GM23338 (cell line): ENCODE measurements at regions not wholly inside any gene's neighbourhood (a gene's known extent, or its start where the extent isn't known, plus 50 kb on each side); places are given as distances from the start of the nearest gene placed in this dataset.

Source experiments
- ATAC-seq: fragments of 200-7000 bp; cut with Tn5 transposase; 3 replicates; pipeline ENCODE4 v1.9.1; 2020
- DNase-seq: peaks from one replicate; pipeline ENCODE4 v3.0.0-alpha.2; 2015; ENCODE audit warnings: low spot score
- H2AFZ ChIP-seq: fragments of 200-600 bp; sonication (generic); 2 replicates; pipeline ENCODE4 v1.8.0; 2016; ENCODE audit warnings: antibody characterized with exemption, mild to moderate bottlenecking, moderate library complexity
- H3F3A ChIP-seq: fragments of 200-600 bp; sonication (generic); replicated peaks from 2 replicates; pipeline ENCODE4 v1.8.0; 2017; ENCODE audit warnings: antibody characterized with exemption, mixed run types, low read depth
- H3K27ac ChIP-seq: fragments of 200-600 bp; sonication (generic); 2 replicates; pipeline ENCODE4 v1.6.1; 2016; ENCODE audit warnings: low read depth
- H3K27me3 ChIP-seq: fragments of 200-600 bp; sonication (generic); 2 replicates; pipeline ENCODE4 v1.8.0; 2016; ENCODE audit warnings: mild to moderate bottlenecking, mixed run types, moderate library complexity; ENCODE audit not compliant: insufficient read depth
- H3K36me3 ChIP-seq: fragments of 200-600 bp; sonication (generic); 2 replicates; pipeline ENCODE4 v1.8.0; 2016; ENCODE audit warnings: mild to moderate bottlenecking; ENCODE audit not compliant: insufficient read depth
- H3K4me1 ChIP-seq: fragments of 200-600 bp; sonication (generic); 2 replicates; pipeline ENCODE4 v1.8.0; 2016; ENCODE audit warnings: mild to moderate bottlenecking, moderate library complexity; ENCODE audit not compliant: insufficient read depth
- H3K4me2 ChIP-seq: fragments of 200-600 bp; sonication (generic); 2 replicates; pipeline ENCODE4 v1.7.1; 2017; ENCODE audit warnings: mixed run types
- H3K4me3 ChIP-seq: fragments of 200-600 bp; sonication (generic); 2 replicates; pipeline ENCODE4 v1.6.1; 2016; ENCODE audit warnings: mixed run types
- H3K79me2 ChIP-seq: fragments of 200-600 bp; sonication (generic); replicated peaks from 2 replicates; pipeline ENCODE4 v1.8.0; 2017; ENCODE audit warnings: mild to moderate bottlenecking; ENCODE audit not compliant: insufficient read depth
- H3K9me2 ChIP-seq: fragments of 200-600 bp; sonication (generic); 2 replicates; pipeline ENCODE4 v1.8.0; 2017; ENCODE audit not compliant: insufficient read depth
- H4K20me1 ChIP-seq: fragments of 200-600 bp; sonication (generic); replicated peaks from 2 replicates; pipeline ENCODE4 v1.8.0; 2017; ENCODE audit warnings: mild to moderate bottlenecking; ENCODE audit not compliant: insufficient read depth
- H3K27ac Mint-ChIP-seq: 2 replicates; pipeline ENCODE4 v1.8.0; 2020; ENCODE audit warnings: inconsistent platforms, mild to moderate bottlenecking, moderate library complexity, mixed read lengths
- H3K27me3 Mint-ChIP-seq: 3 replicates; pipeline ENCODE4 v1.8.0; 2022; ENCODE audit warnings: low read depth, mild to moderate bottlenecking, moderate library complexity, mixed read lengths, inconsistent platforms; ENCODE audit not compliant: insufficient read depth, poor library complexity
- H3K36me3 Mint-ChIP-seq: 3 replicates; pipeline ENCODE4 v1.8.0; 2021; ENCODE audit warnings: low read depth, mild to moderate bottlenecking, inconsistent platforms, moderate library complexity, mixed read lengths
- H3K4me1 Mint-ChIP-seq: 3 replicates; pipeline ENCODE4 v1.8.0; 2020; ENCODE audit warnings: mild to moderate bottlenecking, inconsistent platforms, mixed read lengths
- H3K4me3 Mint-ChIP-seq: 3 replicates; pipeline ENCODE4 v1.8.0; 2021; ENCODE audit warnings: moderate library complexity, mild to moderate bottlenecking, inconsistent platforms, mixed read lengths
- H3K9me3 Mint-ChIP-seq: 3 replicates; pipeline ENCODE4 v1.8.0; 2020; ENCODE audit warnings: moderate library complexity, mild to moderate bottlenecking, inconsistent platforms, mixed read lengths
- CREB1 ChIP-seq: fragments of 250-450 bp; sonication (Bioruptor Pico); IDR thresholded peaks from 2 replicates; pipeline ENCODE4 v1.5.0; 2020; ENCODE audit warnings: low read depth, mild to moderate bottlenecking, moderate library complexity
- CTCF ChIP-seq, 2 experiments: fragments of 200-600 bp in 1 of 2; sonication (generic) in 1 of 2; conservative IDR thresholded peaks; 2 replicates each; pipeline versions ENCODE4 v1.5.1 to v1.6.1; 2016 to 2017; ENCODE audit warnings: antibody characterized with exemption in 2 of 2, low read depth in 2 of 2, mild to moderate bottlenecking in 2 of 2, moderate library complexity in 1 of 2
- ETS1 ChIP-seq: IDR thresholded peaks from 2 replicates; pipeline ENCODE4 v1.6.1; 2016; ENCODE audit warnings: antibody characterized with exemption
- EZH2 ChIP-seq: fragments of 200-600 bp; sonication (generic); IDR thresholded peaks from one replicate; pipeline ENCODE4 v1.8.0; 2017; ENCODE audit warnings: antibody characterized with exemption, mild to moderate bottlenecking, low read depth; ENCODE audit not compliant: unreplicated experiment
- EZH2phosphoT487 ChIP-seq: fragments of 200-600 bp; sonication (generic); IDR thresholded peaks from one replicate; pipeline ENCODE4 v1.8.1; 2018; ENCODE audit warnings: antibody characterized with exemption; ENCODE audit not compliant: unreplicated experiment
- JUNB ChIP-seq: IDR thresholded peaks from one replicate; pipeline ENCODE4 v1.6.1; 2016; ENCODE audit warnings: antibody characterized with exemption; ENCODE audit not compliant: unreplicated experiment
- NANOG ChIP-seq: IDR thresholded peaks from 2 replicates; pipeline ENCODE4 v1.6.1; 2016; ENCODE audit warnings: antibody characterized with exemption, borderline replicate concordance
- POLR2AphosphoS5 ChIP-seq: IDR thresholded peaks from 2 replicates; pipeline ENCODE4 v1.6.1; 2016; ENCODE audit warnings: antibody characterized with exemption, low read depth
- REST ChIP-seq: IDR thresholded peaks from one replicate; pipeline ENCODE4 v1.6.1; 2018; ENCODE audit warnings: antibody characterized with exemption; ENCODE audit not compliant: unreplicated experiment
- STAT1 ChIP-seq: IDR thresholded peaks from one replicate; pipeline ENCODE4 v1.6.1; 2016; ENCODE audit warnings: antibody characterized with exemption; ENCODE audit not compliant: unreplicated experiment
- ZNF114 ChIP-seq: fragments of 250-450 bp; sonication (Bioruptor Pico); IDR thresholded peaks from 2 replicates; pipeline ENCODE4 v1.5.0; 2020; ENCODE audit warnings: mild to moderate bottlenecking, moderate library complexity
- ZNF331 ChIP-seq: fragments of 250-450 bp; sonication (Bioruptor Pico); IDR thresholded peaks from 2 replicates; pipeline ENCODE4 v1.5.0; 2020; ENCODE audit warnings: low read depth, mild to moderate bottlenecking, moderate library complexity
- ZNF462 ChIP-seq: fragments of 250-450 bp; sonication (Bioruptor Pico); IDR thresholded peaks from 2 replicates; pipeline ENCODE4 v1.5.0; 2020; ENCODE audit warnings: mild to moderate bottlenecking, moderate library complexity

GRCh38 chr11:64429970-64430369 is 71.0 kb downstream of the RPS6KA4 start:
- H3K36me3 ChIP-seq = no peaks in the 10 kb centered on the region
- no peaks in the 10 kb centered on the region for H3K36me3 Mint-ChIP-seq
- no peak overlapping the region for H3K4me2 ChIP-seq
- no peaks in the 10 kb centered on the region for H4K20me1 ChIP-seq
- no peaks in the 10 kb centered on the region; the same call in 2 of the 3 replicates for H3K4me1 Mint-ChIP-seq
- no peak overlapping the region for H3K27ac Mint-ChIP-seq
- no peaks in the 10 kb centered on the region for H3F3A ChIP-seq
- H3K27ac ChIP-seq = no peak overlapping the region
- TF ChIP-seq ETS1 (no peak), CREB1 (no peak), EZH2phosphoT487 (no peak), EZH2 (no peak), POLR2AphosphoS5 (no peak), CTCF (conservative IDR thresholded peaks at IDR 0.05; ENCODE audit: low read depth in 2 of 2) (no peak), ZNF462 (no peak), ZNF114 (no peak), REST (no peak), ZNF331 (no peak), JUNB (no peak), NANOG (no peak), STAT1 (no peak)
- H3K9me2 ChIP-seq = no peaks in the 10 kb centered on the region
- no peak overlapping the region for H3K4me3 ChIP-seq
- H3K4me3 Mint-ChIP-seq = no peak overlapping the region
- H3K27me3 ChIP-seq = no peaks in the 10 kb centered on the region
- no peaks in the 10 kb centered on the region; the same call in 2 of the 3 replicates for H3K9me3 Mint-ChIP-seq
- no peak overlapping the region for H2AFZ ChIP-seq
- DNase-seq (no peak), ATAC-seq (no peak)
- no peaks in the 10 kb centered on the region; the same call in 1 of the 2 replicates for H3K4me1 ChIP-seq
- no peaks in the 10 kb centered on the region for H3K79me2 ChIP-seq
- peaks cover 16% of the 10 kb centered on the region for H3K27me3 Mint-ChIP-seq
